ENCODE measurements at regions not wholly inside any gene's neighbourhood (a gene's known extent, or its start where the extent isn't known, plus 50 kb on each side); places are given as distances from the start of the nearest gene placed in this dataset.

DNA sequence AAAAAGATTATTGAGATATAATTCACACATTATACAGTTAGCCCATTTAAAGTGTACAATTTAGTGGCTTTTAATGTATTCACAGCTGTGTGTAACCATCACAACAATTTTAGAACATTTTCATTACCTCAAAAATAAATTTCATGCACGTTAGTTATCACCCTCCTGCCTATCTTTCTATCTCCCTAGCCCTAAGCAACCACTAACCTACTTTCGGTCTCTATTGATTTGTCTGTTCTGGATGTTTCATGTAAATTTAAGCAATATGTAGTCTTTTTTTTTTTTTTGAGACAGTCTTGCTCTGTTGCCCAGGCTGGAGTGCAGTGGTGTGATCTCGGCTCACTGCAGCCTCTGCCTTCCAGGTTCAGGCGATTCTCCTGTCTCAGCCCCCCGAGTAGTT, 439.4 kb downstream of the PCNX1 start:
- no peak for DNase-seq (ENCODE audit: low spot score)
- TF ChIP-seq, protein P1, sequence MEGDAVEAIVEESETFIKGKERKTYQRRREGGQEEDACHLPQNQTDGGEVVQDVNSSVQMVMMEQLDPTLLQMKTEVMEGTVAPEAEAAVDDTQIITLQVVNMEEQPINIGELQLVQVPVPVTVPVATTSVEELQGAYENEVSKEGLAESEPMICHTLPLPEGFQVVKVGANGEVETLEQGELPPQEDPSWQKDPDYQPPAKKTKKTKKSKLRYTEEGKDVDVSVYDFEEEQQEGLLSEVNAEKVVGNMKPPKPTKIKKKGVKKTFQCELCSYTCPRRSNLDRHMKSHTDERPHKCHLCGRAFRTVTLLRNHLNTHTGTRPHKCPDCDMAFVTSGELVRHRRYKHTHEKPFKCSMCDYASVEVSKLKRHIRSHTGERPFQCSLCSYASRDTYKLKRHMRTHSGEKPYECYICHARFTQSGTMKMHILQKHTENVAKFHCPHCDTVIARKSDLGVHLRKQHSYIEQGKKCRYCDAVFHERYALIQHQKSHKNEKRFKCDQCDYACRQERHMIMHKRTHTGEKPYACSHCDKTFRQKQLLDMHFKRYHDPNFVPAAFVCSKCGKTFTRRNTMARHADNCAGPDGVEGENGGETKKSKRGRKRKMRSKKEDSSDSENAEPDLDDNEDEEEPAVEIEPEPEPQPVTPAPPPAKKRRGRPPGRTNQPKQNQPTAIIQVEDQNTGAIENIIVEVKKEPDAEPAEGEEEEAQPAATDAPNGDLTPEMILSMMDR (IDR thresholded peaks at IDR 0.05), result no peak
- ATAC-seq (ENCODE audit: low FRiP score), result no peak

DNA sequence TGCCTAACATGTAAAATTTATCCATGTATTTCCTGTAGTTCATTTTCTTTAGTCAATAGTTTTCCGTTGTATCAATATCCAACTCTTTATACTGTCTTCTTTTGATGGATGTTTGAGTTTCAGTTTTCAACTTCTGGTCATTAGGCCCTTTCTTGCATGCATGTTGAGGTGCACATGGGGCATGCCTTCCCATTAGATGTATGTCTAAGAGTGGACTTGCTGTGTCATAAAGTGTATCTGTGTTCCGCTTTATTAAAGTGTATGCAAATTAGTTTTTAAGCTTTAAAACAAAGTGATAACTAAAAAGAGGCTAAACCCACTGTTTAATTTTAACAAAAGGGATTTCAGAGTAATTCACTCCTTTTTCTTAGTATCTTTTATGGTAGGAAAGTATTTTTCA, 441.1 kb downstream of the PCNX1 start:
- TF ChIP-seq, protein P1 (IDR thresholded peaks at IDR 0.05), result no peak
- DNase-seq (ENCODE audit: low spot score) (no peak), ATAC-seq (ENCODE audit: low FRiP score) (no peak)

DNA sequence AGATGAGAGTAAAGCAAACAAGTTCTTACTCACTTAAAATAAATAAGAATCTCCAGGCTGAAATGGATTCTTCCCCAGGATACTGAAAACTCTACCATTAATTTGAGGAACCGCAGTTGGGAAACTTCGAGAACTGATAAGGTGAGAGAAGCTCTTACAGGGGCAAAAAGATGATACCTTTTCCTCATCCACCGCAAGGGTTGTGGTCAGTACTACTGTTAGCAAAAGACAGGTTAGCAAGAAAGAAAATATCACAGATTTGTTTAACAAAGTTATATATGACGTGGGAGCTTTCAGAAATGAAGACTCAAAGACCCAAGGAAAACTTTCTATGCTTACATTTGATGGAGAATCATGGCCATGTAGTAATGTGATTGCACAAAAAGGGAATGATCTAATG, 441.6 kb downstream of the PCNX1 start:
- ATAC-seq (ENCODE audit: low FRiP score) (no peak), DNase-seq (ENCODE audit: low spot score) (no peak)
- TF ChIP-seq, protein P1 (IDR thresholded peaks at IDR 0.05), result no peak

DNA sequence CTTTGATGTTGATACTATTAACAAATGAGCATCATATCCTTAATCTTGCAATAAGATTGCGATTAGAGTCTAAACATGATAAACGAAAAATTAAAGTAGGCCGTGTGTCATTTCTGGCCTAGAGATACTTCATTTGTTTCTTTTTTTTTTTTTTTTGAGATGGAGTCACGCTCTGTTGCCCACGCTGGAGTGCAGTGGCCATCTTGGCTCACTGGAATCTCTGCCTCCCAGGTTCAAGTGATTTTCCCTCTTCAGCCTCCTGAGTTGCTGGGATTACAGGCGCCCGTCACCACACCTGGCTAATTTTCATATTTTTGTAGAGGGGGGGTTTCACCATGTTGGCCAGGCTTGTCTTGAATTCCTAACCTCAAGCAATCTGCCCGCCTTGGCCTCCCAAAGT, 446.9 kb downstream of the PCNX1 start:
- DNase-seq (ENCODE audit: low spot score) (no peak), ATAC-seq (ENCODE audit: low FRiP score) (no peak)
- TF ChIP-seq, protein P1 (IDR thresholded peaks at IDR 0.05), result no peak

DNA sequence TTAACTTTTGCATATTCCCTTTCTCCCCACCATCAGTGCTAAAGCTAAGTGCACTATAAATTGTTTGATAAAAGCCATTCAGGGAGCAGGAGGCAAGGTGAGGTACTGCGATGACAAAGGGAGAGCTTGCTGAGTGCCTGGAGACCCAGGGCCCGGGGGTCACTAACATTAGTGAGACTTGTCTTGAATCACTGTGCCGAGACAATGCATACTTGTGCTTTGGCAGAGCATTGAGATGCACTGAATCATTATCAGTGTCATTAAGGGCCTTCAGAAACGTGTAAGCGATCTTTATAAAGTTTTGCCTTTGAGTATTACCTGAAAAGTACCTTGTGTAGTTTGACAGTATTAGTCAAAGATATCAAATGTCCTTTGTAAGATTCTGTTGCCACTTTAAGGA, 447.5 kb downstream of the PCNX1 start:
- ATAC-seq (ENCODE audit: low FRiP score) (no peak), DNase-seq (ENCODE audit: low spot score) (no peak)
- TF ChIP-seq, protein P1 (IDR thresholded peaks at IDR 0.05), result no peak

DNA sequence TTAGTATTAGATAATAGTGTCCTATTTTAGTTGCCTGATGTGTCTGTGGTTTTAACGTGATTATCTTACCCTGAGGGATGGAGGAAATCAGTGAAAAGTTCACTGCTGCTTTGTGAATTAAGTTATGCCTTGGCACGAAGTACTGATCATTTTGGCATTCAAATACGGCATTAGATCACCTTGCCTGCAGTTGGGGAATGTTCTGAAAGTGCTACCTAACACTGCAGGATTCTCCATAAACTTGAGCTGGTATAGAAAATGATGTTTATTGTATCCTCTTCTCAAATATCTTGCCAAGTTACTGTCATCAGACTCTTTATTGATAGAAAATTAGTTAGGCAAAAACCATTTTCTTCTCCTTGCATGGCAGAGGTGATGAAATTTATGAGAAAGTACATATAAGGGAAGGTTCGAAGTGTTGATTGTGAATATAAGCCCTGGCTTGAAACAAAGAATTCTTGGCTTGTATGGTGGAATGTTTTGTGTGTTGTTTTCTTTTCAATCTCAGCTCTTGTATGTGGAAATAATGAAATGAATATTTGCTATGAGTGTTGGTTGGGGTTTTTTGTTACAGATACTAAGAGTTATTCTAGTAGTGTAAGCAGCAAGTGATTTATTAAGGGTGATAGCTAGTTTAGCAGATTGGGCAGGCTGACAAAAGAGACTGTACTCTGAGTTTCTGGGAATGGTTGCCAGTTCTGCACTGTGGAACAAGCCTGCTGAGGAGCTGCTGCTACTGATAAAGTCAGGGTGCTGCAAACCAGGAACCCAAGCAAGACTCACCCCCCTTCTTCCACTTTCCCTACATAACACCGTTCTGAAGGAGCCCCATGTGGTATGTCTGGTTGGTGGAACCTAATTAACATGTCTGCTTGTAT, 448.3 kb downstream of the PCNX1 start:
- TF ChIP-seq, protein P1 (IDR thresholded peaks at IDR 0.05), result no peak
- DNase-seq (ENCODE audit: low spot score) (no peak), ATAC-seq (ENCODE audit: low FRiP score) (peak; percentile 76)
